T-helper 1 cell (primary cell): ENCODE measurements at regions not wholly inside any gene's neighbourhood (a gene's known extent, or its start where the extent isn't known, plus 50 kb on each side); places are given as distances from the start of the nearest gene placed in this dataset.
A peak's percentile ranks its signal among the peaks of the same experiment; 100 is the strongest.
"Not testable (repeated sequence)": the region's sequence is repeated elsewhere in the genome, so short reads cannot be mapped to it uniquely, and the experiment has no call there.

Experiments
- DNase-seq, 5 donors: peaks; one replicate each; pipeline ENCODE4 v3.0.0-alpha.2; 2012 to 2020

GRCh38 chr10:53647221-53647620 is 874.6 kb upstream of the MBL2 start:
- DNase-seq, result not testable (repeated sequence)

GRCh38 chr10:53646525-53646924 is 873.9 kb upstream of the MBL2 start:
- no peak for DNase-seq

- no peak for DNase-seq
Observed at GRCh38 chr10:53645951-53646350, 873.4 kb upstream of the MBL2 start.

- no peak for DNase-seq
Observed at GRCh38 chr10:53638006-53638405, 865.4 kb upstream of the MBL2 start.

GRCh38 chr10:53624722-53625121 is 852.1 kb upstream of the MBL2 start:
- DNase-seq, result no peak

- no peak for DNase-seq
Observed at GRCh38 chr10:53622201-53622600, 849.6 kb upstream of the MBL2 start.

GRCh38 chr10:53619671-53620070 is 847.1 kb upstream of the MBL2 start:
- no peak for DNase-seq

- DNase-seq, result no peak
Observed at GRCh38 chr10:53607691-53608090, 835.1 kb upstream of the MBL2 start.

- no peak for DNase-seq
Observed at GRCh38 chr10:53606981-53607380, 834.4 kb upstream of the MBL2 start.

- DNase-seq, result peak in 1 of 5 donors; percentile 8
Observed at GRCh38 chr10:53601260-53601875, 828.8 kb upstream of the MBL2 start.

GRCh38 chr10:53598914-53599313 is 826.3 kb upstream of the MBL2 start:
- no peak for DNase-seq

- DNase-seq, result no peak
Observed at GRCh38 chr10:53597835-53598251, 825.3 kb upstream of the MBL2 start.

- no peak for DNase-seq
Observed at GRCh38 chr10:53580465-53580864, 807.9 kb upstream of the MBL2 start.

- DNase-seq, result no peak
Observed at GRCh38 chr10:53579773-53580172, 807.2 kb upstream of the MBL2 start.

- no peak for DNase-seq
Observed at GRCh38 chr10:53574024-53574423, 801.4 kb upstream of the MBL2 start.

- no peak for DNase-seq
Observed at GRCh38 chr10:53573498-53573897, 800.9 kb upstream of the MBL2 start.

- no peak for DNase-seq
Observed at GRCh38 chr10:53572799-53573198, 800.2 kb upstream of the MBL2 start.

GRCh38 chr10:53570221-53570620 is 797.6 kb upstream of the MBL2 start:
- no peak for DNase-seq

GRCh38 chr10:53569455-53569854 is 796.9 kb upstream of the MBL2 start:
- DNase-seq, result no peak

GRCh38 chr10:53548664-53549063 is 776.1 kb upstream of the MBL2 start:
- DNase-seq, result no peak

GRCh38 chr10:53547364-53547763 is 774.8 kb upstream of the MBL2 start:
- DNase-seq, result no peak

GRCh38 chr10:53543410-53543809 is 770.8 kb upstream of the MBL2 start:
- DNase-seq, result no peak

GRCh38 chr10:53537508-53537907 is 764.9 kb upstream of the MBL2 start:
- DNase-seq, result no peak

GRCh38 chr10:53536322-53536721 is 763.7 kb upstream of the MBL2 start:
- no peak for DNase-seq

- DNase-seq, result no peak
Observed at GRCh38 chr10:53534428-53534827, 761.8 kb upstream of the MBL2 start.
